ENCODE measurements at regions not wholly inside any gene's neighbourhood (a gene's known extent, or its start where the extent isn't known, plus 50 kb on each side); places are given as distances from the start of the nearest gene placed in this dataset.

DNA sequence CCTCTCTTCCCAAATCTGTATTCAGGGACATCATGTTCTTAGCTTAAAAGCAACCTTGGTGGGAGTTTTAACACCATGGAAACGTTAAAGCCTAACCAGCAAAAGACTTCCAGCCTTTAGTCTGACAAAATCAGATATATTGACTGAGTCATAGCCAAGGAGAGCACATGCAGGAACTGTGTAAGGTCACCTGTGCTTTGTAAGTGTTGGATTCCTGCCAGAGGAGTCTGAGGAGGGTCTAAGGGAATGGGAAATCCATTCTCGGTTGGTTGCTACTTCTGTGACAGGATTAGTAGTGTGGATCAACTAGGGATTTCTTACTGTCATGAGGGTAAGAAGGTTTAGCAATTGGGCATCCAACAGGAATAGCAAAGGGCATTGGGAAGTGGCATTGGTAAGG lies 142.0 kb upstream of the CHD1 start:
- TF ChIP-seq CTCF (conservative IDR thresholded peaks at IDR 0.05; ENCODE audit: low read depth, low read length) = no peak
- no peak for TF ChIP-seq EZH2 (IDR thresholded peaks at IDR 0.05; ENCODE audit: low read length, unreplicated experiment)
- no peak for TF ChIP-seq EZH2phosphoT487 (IDR thresholded peaks at IDR 0.05; ENCODE audit: borderline replicate concordance, low read length)

Data from PC-3 (cell line).